HG02588 (cell line): ENCODE measurements at regions not wholly inside any gene's neighbourhood (a gene's known extent, or its start where the extent isn't known, plus 50 kb on each side); places are given as distances from the start of the nearest gene placed in this dataset.

Experiments used
- ATAC-seq: cut with Tn5 transposase; IDR thresholded peaks from one replicate; pipeline ENCODE4 v1.9.1; 2021; ENCODE audit warnings: mild to moderate bottlenecking, moderate library complexity; ENCODE audit not compliant: unreplicated experiment

DNA sequence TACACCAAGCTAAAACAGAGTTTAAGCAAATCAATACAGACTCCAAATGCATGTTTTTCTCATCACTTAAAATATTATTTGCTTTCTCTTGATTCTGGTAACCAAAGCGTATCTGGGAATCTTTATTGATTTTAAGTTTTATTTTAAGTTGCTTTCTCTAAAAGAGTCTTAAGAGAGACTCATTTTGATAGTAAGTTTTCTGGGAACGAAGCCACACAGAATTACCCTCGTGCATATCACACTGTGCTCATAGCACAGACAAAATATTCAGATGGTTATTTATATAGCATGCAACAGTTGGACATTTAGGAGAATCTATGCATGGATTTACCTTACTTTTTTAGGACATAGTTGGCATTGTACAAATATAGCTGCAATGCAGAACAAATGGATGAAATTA, 597.5 kb upstream of the NRXN1 start:
- ATAC-seq, result no peak

DNA sequence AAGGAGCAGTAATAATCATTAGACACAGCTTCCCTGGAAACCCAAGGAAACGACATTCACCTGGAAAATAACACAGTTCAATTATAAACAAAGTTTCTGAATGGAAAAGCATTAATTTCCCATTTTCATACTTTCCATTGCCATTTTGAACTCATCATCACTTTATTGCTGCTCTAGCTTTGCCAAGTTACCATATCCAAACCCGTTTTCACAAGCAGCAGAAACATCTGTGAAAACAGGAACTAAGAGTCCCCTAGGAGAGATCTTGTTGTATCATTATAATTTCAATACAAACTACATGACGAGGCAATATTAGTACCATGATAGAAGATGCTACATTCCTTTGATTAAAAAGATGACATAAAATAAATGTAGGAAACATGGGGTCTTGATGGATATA, 597.0 kb upstream of the NRXN1 start:
- ATAC-seq, result no peak

DNA sequence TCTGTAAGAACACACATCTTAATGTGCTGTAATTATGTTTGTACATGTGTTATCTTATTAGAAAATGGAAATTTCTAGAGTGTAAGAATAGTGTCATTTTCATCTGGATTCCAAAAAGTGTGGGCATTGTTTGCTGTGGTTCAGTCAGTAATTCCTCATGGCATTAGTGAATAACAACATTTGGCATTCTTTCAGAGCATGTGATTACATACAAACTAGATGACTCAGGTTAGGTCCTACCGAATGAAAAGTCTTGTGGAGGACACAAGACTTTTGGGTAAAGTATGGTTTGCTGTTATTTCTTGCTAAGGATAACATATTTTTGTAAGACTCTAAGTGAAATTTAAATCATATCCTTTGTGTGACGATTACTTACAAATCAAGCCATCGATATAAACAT, 593.1 kb upstream of the NRXN1 start:
- no peak for ATAC-seq

- ATAC-seq, result no peak
Measured at GRCh38 chr2:51620796-51621195, 588.9 kb upstream of the NRXN1 start.

- ATAC-seq, result no peak
Measured at GRCh38 chr2:51619961-51620360, 588.0 kb upstream of the NRXN1 start.

DNA sequence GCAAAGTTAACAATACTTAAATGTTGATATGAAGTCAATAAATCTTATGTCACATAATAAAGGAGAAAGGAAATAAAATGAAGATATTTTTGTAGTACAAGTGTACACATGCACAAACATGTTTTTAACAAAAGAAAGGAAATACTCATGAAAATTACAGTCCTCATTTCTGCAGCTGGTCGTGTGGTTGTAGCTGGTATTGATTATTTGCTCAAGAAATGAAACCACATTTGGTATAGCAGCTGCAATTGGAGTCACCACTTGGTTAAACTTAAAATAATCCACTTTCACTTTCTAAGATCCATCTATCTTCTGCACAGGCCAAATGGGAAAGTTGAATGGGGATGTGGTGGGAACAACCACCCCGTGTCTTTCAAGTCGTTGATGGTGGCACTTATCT, 580.5 kb upstream of the NRXN1 start:
- no peak for ATAC-seq

- no peak for ATAC-seq
Measured at GRCh38 chr2:51601706-51602105, 569.8 kb upstream of the NRXN1 start.

DNA sequence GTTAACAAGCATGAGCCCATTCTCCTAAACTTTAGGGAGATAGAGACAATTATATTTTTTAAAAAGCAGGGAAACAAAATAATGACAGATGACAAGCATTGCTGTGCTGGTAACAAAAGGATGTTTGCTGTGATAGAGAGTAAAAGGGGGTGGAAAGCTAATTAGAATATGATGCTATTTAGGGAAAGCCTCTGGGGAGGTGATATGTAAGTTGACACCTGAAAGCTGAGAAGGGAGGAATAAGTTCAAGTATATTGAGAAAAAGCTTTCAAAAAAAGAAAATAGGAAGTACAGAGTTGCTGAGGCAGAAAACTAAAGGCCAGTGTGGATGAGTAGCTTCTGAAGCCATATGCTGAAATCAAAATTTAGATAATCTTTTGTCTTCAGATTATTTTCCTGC, 565.2 kb upstream of the NRXN1 start:
- no peak for ATAC-seq

DNA sequence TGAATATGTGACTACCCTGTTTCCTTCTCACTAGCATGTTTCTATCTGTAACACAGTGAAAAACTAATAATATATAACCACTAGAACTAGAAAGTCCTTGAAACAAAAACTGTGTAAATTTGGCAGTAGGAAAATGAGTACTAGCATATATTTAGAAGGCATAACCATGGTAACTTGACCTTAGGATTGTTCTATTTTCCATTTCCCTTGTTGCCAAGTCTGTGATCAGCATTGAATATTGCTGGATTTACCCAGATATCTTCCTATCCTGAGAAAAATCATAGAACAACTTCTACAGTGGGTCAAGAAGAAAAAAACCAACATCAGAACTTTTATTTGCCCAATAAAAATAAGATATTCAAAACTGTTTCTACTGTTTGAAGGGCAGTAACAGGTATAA, 563.9 kb upstream of the NRXN1 start:
- no peak for ATAC-seq

DNA sequence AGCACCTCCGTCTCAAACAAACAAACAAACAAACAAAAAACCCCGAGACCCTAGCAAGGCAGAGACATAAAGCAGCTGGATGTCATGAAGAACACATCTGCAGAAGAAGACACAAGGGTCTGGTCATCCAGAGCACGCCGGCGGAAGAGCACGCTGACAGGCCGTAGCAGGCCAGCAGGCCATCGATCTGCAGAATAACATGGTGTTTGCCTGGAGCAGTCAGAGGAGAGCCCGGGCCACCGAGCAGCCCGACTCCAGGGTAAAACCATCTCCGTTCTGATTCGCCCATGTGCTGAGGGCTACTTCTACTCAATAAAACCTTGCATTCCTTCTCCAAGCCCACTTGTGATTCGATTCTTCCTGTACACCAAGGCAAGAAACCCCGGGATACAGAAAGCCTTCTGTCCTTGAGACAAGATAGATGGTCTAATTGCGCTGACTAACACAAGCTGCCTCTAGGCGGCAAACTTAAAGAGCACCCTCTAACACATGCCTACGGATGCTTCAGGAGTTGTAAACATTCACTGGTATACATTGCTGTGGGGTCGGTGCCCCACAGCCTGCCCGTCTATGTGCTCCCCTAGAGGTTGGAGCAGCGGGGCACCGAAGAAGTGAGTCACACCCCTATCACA, 549.8 kb upstream of the NRXN1 start:
- ATAC-seq, result no peak

GRCh38 chr2:51579412-51579811, 547.5 kb upstream of the NRXN1 start:
- no peak for ATAC-seq

DNA sequence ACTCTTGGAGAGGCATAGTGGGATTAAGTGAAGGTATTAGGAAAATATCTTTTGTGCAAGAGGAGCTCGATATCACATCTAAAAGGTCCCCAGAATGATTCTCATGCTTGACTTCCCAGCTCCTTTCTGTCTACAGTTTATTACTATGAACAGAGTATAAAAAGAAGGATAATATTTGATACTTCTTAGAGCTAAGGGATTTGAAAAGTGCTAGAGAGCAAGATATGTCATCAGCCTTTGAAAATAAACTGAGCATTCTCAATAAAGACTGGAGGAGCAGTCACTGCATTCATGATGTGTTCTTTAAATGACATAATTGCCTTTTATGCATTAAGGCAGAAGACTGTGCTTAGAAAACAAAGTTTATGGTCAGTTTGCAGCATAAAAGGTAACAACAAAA, 543.2 kb upstream of the NRXN1 start:
- ATAC-seq, result no peak

GRCh38 chr2:51559026-51559425, 527.1 kb upstream of the NRXN1 start:
- ATAC-seq, result no peak

- no peak for ATAC-seq
Measured at GRCh38 chr2:51553476-51553875, 521.5 kb upstream of the NRXN1 start.

- no peak for ATAC-seq
Measured at GRCh38 chr2:51535763-51536162, 503.8 kb upstream of the NRXN1 start.

GRCh38 chr2:51534166-51534565, 502.2 kb upstream of the NRXN1 start:
- ATAC-seq, result no peak

- no peak for ATAC-seq
Measured at GRCh38 chr2:51528156-51528555, 496.2 kb upstream of the NRXN1 start.

GRCh38 chr2:51526766-51527165, 494.8 kb upstream of the NRXN1 start:
- no peak for ATAC-seq

GRCh38 chr2:51516667-51517066, 484.7 kb upstream of the NRXN1 start:
- ATAC-seq, result no peak

DNA sequence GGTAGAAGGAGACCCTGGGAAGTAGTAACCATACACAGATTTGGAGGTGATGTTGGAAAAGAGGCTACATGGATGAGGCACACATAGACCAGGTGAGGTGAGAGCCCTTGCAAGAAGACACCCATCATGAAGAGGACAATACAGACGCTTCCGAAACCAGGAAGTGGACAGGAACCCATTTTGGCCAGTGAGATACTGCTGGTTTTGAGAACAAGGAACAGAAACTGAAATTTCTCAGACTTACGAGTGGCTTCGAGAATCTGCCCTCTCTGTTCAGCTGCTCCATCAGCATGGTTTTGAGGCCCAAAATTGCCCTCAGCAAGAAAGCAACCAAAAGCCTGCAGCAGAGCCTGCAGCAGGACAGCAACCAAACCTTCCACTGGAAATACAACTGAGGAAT, 479.1 kb upstream of the NRXN1 start:
- ATAC-seq, result peak; percentile 84

- ATAC-seq, result no peak
Measured at GRCh38 chr2:51510303-51510702, 478.4 kb upstream of the NRXN1 start.

- no peak for ATAC-seq
Measured at GRCh38 chr2:51505533-51505932, 473.6 kb upstream of the NRXN1 start.

GRCh38 chr2:51490576-51491234, 458.8 kb upstream of the NRXN1 start:
- ATAC-seq, result no peak
